PC-3 (cell line): ENCODE measurements at regions not wholly inside any gene's neighbourhood (a gene's known extent, or its start where the extent isn't known, plus 50 kb on each side); places are given as distances from the start of the nearest gene placed in this dataset.

ENCODE experiments used
- ATAC-seq: fragments of 200-7000 bp; cut with Tn5 transposase; 2 replicates; pipeline ENCODE4 v1.9.1; 2020; ENCODE audit warnings: mild to moderate bottlenecking, moderate library complexity
- BruUV-seq: library from RNA; stranded (reverse); fragments of 400-500 nt; replicated peaks from 2 replicates; lab custom pipeline; 2021; lab: Mats Ljungman, UMichigan
- CTCF ChIA-PET: fragments of 300-600 bp; sonication (Branson Sonifier 250); formaldehyde crosslinking; loops from one replicate; lab custom pipeline; 2022; ENCODE audit warnings: antibody characterized with exemption; lab: Charles Lee
- POLR2A ChIA-PET: fragments of 300-600 bp; sonication (Branson Sonifier 250); formaldehyde crosslinking; loops from one replicate; lab custom pipeline; 2022; ENCODE audit warnings: antibody characterized with exemption; ENCODE audit not compliant: unreplicated experiment; lab: Charles Lee
- DNase-seq: peaks from one replicate; pipeline ENCODE4 v3.0.0-alpha.2; 2015
- H2AFZ ChIP-seq: fragments of 300-600 bp; sonication (generic); 2 replicates; pipeline ENCODE4 v1.6.0; 2016; ENCODE audit warnings: antibody characterized with exemption, low read length
- H3F3A ChIP-seq: fragments of 300-600 bp; sonication (generic); one replicate; pipeline ENCODE4 v1.6.0; 2017; ENCODE audit warnings: antibody characterized with exemption, low read length, control low read depth, mild to moderate bottlenecking; ENCODE audit not compliant: unreplicated experiment
- H3K27ac ChIP-seq: fragments of 300-600 bp; sonication (generic); 2 replicates; pipeline ENCODE4 v1.5.1; 2016; ENCODE audit warnings: mild to moderate bottlenecking, low read length
- H3K27me3 ChIP-seq: fragments of 300-600 bp; sonication (generic); 2 replicates; pipeline ENCODE4 v1.6.1; 2016; ENCODE audit warnings: low read length, mixed read lengths
- H3K36me3 ChIP-seq: fragments of 300-600 bp; sonication (generic); 2 replicates; pipeline ENCODE4 v1.6.1; 2016; ENCODE audit warnings: low read depth, mixed run types, low read length, mixed read lengths
- H3K4me1 ChIP-seq: fragments of 300-600 bp; sonication (generic); 2 replicates; pipeline ENCODE4 v1.5.1; 2016; ENCODE audit warnings: low read length; ENCODE audit not compliant: insufficient read depth
- H3K4me2 ChIP-seq: fragments of 300-600 bp; sonication (generic); 2 replicates; pipeline ENCODE4 v1.6.0; 2016; ENCODE audit warnings: low read length
- H3K4me3 ChIP-seq: fragments of 300-600 bp; sonication (generic); 2 replicates; pipeline ENCODE4 v1.5.1; 2016; ENCODE audit warnings: mild to moderate bottlenecking, low read length, mixed read lengths
- H3K79me2 ChIP-seq: fragments of 300-600 bp; sonication (generic); 2 replicates; pipeline ENCODE4 v1.6.1; 2017; ENCODE audit warnings: low read length, mixed read lengths
- H3K9ac ChIP-seq: fragments of 300-600 bp; sonication (generic); 2 replicates; pipeline ENCODE4 v1.6.0; 2016; ENCODE audit warnings: mild to moderate bottlenecking, low read length
- H3K9me2 ChIP-seq: fragments of 300-600 bp; sonication (generic); replicated peaks from 2 replicates; pipeline ENCODE4 v1.6.1; 2016; ENCODE audit warnings: mixed run types, low read length, mixed read lengths
- H3K9me3 ChIP-seq: fragments of 300-600 bp; sonication (generic); 2 replicates; pipeline ENCODE4 v1.6.1; 2016; ENCODE audit warnings: low read length, mixed read lengths
- H4K20me1 ChIP-seq: fragments of 300-600 bp; sonication (generic); 2 replicates; pipeline ENCODE4 v1.6.1; 2016; ENCODE audit warnings: low read length, mixed read lengths
- EZH2 ChIP-seq: fragments of 300-600 bp; sonication (generic); IDR thresholded peaks from one replicate; pipeline ENCODE4 v1.6.1; 2017; ENCODE audit warnings: antibody characterized with exemption, mild to moderate bottlenecking, low read length; ENCODE audit not compliant: unreplicated experiment
- EZH2phosphoT487 ChIP-seq: fragments of 300-600 bp; sonication (generic); IDR thresholded peaks from 2 replicates; pipeline ENCODE4 v1.6.1; 2018; ENCODE audit warnings: mild to moderate bottlenecking, antibody characterized with exemption, low read length, borderline replicate concordance
- intact Hi-C: fragments of 100-400 bp; cut with micrococcal nuclease; formaldehyde crosslinking; loops from 2 replicates; pipeline ENCODE4 v1.9.0; 2023
- TF ChIP-seq, protein P1 (sequence below): fragments of 300-600 bp; sonication (generic); conservative IDR thresholded peaks from 2 replicates; pipeline ENCODE4 v1.5.1; 2017; ENCODE audit warnings: antibody characterized with exemption, low read depth, mild to moderate bottlenecking, low read length

DNA sequence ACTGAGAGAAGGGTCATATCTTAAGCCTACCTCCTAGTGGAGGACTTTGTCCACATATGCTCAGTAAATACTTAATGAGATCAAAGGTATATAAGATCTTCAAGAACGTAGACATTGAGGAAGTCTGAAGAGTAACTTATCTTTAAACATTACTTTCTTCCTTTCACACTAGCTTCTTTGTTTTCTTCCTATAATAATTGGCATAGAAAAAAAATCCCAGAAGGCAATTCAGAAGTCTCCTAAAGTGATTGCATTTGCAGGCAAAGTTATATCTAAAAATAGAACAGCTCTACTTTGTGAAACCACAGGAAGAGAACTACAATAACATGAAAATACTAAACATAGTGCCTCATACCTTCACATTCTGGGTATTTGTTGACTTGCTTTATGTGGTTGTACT lies 150.4 kb downstream of the PPP1R3A start:
- Histone ChIP-seq H3K9me3 (no peaks in the 10 kb centered on the region), H3K4me2 (no peak overlapping the region), H3K4me1 (no peaks in the 10 kb centered on the region), H3K9ac (no peak overlapping the region), H3K9me2 (no peaks in the 10 kb centered on the region), H2AFZ (no peak overlapping the region), H4K20me1 (no peaks in the 10 kb centered on the region), H3K4me3 (no peak overlapping the region), H3K27ac (no peak overlapping the region), H3K27me3 (0 out of 2 replicates have a peak, but pooled peaks cover 5% of the 10 kb centered on the region), H3F3A (no peaks in the 10 kb centered on the region), H3K36me3 (no peaks in the 10 kb centered on the region), H3K79me2 (no peaks in the 10 kb centered on the region)
- no TSS peak for BruUV-seq
- ChIA-PET CTCF (no interaction called here), POLR2A (no interaction called here)
- ATAC-seq = no peak
- TF ChIP-seq EZH2 (no peak), EZH2phosphoT487 (no peak)
- TF ChIP-seq, protein P1, sequence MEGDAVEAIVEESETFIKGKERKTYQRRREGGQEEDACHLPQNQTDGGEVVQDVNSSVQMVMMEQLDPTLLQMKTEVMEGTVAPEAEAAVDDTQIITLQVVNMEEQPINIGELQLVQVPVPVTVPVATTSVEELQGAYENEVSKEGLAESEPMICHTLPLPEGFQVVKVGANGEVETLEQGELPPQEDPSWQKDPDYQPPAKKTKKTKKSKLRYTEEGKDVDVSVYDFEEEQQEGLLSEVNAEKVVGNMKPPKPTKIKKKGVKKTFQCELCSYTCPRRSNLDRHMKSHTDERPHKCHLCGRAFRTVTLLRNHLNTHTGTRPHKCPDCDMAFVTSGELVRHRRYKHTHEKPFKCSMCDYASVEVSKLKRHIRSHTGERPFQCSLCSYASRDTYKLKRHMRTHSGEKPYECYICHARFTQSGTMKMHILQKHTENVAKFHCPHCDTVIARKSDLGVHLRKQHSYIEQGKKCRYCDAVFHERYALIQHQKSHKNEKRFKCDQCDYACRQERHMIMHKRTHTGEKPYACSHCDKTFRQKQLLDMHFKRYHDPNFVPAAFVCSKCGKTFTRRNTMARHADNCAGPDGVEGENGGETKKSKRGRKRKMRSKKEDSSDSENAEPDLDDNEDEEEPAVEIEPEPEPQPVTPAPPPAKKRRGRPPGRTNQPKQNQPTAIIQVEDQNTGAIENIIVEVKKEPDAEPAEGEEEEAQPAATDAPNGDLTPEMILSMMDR = no peak
- intact Hi-C loops = no loop called here
- no peak for DNase-seq

DNA sequence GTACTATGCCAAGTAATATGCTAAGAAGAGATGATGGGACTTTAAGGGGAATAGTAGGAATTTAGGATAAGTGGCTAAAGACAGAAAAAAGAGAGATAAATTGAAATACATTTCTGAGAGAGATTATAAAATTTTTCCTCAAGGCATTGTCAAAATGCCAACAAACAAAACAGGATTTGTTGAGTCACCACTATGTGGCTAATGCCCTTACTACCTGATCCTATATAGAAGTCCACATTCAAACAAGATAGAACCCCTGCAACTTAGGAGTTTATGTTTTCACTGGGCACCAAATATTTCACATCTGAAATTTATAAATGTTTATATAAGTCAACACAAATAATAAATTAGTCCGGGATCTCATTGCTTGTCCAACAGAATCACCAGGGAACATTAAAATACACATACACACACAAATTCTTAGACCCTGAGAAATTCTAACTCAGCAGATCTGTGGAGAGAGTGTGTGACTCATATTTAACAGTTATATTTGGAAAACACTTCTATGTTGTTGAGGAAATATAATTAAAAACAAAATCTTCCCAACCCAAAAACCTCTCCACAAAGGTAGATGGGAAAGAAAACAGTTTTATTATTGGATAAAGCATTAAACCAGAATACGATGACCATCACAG lies 154.3 kb downstream of the PPP1R3A start:
- Histone ChIP-seq H4K20me1 (no peaks in the 10 kb centered on the region), H3K27me3 (no peaks in the 10 kb centered on the region), H3K4me1 (no peaks in the 10 kb centered on the region), H3F3A (no peaks in the 10 kb centered on the region), H3K9me2 (no peaks in the 10 kb centered on the region), H3K4me3 (no peak overlapping the region), H3K4me2 (no peak overlapping the region), H3K36me3 (no peaks in the 10 kb centered on the region), H3K9me3 (no peaks in the 10 kb centered on the region), H3K27ac (no peak overlapping the region), H3K79me2 (no peaks in the 10 kb centered on the region), H3K9ac (no peak overlapping the region), H2AFZ (no peak overlapping the region)
- intact Hi-C loops = no loop called here
- ChIA-PET CTCF (no interaction called here), POLR2A (no interaction called here)
- ATAC-seq = no peak
- TF ChIP-seq EZH2 (no peak), EZH2phosphoT487 (no peak)
- TF ChIP-seq, protein P1 = no peak
- BruUV-seq = no TSS peak
- peak; percentile 20 for DNase-seq

DNA sequence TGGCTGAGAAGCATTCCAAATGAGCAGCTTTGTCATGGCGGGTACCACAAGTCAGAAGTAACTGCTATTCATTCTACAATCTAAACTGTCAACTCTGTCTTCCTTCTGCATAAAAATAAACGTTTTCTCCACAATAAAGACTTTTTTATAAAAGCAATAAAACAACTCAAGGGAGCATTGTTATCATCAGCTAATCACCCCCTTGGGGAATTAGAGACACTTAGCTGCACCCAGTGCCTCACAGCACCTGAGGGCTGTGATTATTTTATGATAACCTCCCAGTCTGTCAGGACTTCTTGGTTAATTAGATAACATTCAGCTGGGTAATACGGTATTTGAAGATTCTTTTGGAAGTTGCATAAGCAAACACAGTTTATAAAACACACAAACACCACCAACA lies 155.6 kb downstream of the PPP1R3A start:
- CTCF ChIA-PET = no interaction called here
- intact Hi-C loops = no loop called here
- POLR2A ChIA-PET = no interaction called here
- H3K9me3 ChIP-seq = no peaks in the 10 kb centered on the region
- DNase-seq (no peak), ATAC-seq (no peak)
- no TSS peak for BruUV-seq
- no peak overlapping the region for H3K4me2 ChIP-seq
- H3K36me3 ChIP-seq = no peaks in the 10 kb centered on the region
- no peaks in the 10 kb centered on the region for H3K79me2 ChIP-seq
- no peak overlapping the region for H2AFZ ChIP-seq
- no peak overlapping the region for H3K4me3 ChIP-seq
- H4K20me1 ChIP-seq = no peaks in the 10 kb centered on the region
- no peaks in the 10 kb centered on the region for H3K4me1 ChIP-seq
- no peaks in the 10 kb centered on the region for H3K27me3 ChIP-seq
- TF ChIP-seq, protein P1 = no peak
- TF ChIP-seq EZH2phosphoT487 (no peak), EZH2 (no peak)
- no peaks in the 10 kb centered on the region for H3F3A ChIP-seq
- H3K9ac ChIP-seq = no peak overlapping the region
- H3K27ac ChIP-seq = no peak overlapping the region
- H3K9me2 ChIP-seq = no peaks in the 10 kb centered on the region
